ENCODE measurements at regions not wholly inside any gene's neighbourhood (a gene's known extent, or its start where the extent isn't known, plus 50 kb on each side); places are given as distances from the start of the nearest gene placed in this dataset.
"Not testable (repeated sequence)": the region's sequence is repeated elsewhere in the genome, so short reads cannot be mapped to it uniquely, and the experiment has no call there.

DNA sequence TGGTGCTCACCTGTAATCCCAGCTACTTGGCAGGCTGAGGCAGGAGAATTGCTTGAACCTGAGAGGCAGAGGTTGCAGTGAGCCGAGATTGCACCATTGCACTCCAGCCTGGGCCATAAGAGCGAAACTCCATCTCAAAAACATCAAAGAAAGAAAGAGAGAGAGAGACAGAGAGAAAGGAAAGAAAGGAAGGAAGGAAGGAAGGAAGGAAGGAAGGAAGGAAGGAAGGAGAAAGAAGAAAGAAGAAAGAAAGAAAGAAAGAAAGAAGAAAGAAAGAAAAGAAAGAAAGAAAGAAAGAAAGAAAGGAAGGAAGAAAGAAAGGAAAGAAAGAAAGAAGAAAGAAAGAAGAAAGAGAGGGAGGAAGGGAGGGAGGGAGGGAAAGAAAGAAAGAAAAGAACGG lies 69.4 kb upstream of the SLC25A33 start:
- not testable (repeated sequence) for DNase-seq

DNA sequence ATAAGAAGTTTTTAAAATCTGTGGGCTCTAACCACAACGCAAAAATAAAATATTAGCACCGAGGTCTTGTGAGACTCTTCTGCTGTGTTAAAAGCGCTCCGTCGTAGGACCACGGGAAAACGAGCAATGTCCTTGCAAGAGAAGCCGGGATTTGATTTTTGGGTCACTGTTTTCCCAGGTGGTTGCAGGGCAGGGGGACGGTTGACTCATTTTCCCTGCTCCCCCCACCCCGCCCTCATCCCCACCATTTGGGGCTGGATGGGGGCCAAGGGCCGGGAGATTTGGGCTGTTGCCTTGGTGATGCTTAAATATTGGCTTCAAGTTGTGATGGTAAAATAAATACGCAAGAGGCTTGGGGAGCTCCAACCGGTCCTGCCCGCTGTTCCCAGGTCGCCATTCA lies 67.6 kb upstream of the SLC25A33 start:
- no peak for DNase-seq

DNA sequence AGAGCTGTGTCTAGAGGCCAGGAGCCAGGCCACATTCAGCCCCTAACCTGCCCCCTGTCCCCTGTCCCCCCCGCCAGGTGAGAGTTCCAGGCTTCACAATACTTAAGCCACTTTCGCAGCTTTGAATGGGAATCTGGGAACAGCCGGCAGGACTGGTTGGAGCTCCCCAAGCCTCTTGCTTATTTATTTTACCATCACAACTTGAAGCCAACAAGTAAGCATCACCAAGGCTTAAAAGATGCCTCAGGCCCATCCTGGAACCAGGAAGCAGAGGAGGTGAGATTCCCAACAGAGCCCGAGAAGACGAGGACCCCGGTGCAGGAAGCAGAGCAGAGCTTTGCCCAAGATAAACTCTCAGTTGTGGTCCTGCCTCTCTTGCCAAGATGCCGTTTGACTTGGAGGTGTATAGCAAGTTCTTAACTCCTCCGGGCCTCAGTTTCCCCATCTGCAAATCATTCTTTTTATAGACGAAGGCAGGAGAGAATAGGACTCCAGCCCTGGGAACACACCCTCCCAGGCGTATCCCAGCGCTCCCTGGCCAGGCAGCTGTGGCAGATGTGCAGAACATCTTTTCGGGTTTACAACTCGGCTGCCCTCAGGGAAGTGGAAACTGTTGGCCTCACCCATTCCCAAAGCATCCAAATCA lies 66.8 kb upstream of the SLC25A33 start:
- DNase-seq, result no peak

DNA sequence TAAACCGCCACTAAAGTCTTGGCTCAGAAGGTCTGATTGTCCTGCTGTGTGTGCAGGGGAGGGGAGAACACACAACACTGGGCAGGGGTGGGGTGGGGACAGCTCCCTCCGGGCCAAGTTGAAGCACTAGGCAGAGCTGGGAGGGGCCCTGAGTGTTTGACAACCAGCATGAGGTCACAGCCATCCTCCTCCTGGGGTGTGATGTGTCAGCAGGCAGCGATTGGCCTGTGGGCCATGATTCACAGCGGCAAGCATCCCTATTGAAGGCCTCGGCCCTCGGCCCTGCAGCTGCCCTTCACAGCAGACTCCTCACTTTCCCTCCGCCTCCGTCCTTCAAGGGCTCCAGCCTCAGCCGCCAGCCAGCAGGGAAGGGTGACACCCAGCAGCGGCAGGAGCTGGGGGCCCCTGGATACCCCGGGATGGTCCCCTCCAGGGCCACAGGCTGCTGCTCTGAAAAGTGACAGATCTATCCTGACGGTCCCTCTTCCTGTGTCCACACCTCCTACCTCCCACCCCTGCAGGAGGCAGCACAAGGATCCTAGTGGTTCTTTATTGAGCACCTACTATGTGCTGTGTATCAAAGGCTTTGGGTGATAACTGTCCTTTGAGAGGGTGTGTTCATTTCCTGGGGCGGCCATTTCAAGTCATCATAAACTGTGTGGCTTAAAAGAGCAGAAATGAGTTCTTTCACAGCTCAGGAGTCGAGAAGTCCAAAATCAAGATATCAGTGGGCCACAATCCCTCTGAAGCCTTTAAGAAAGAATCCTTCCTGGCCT lies 66.0 kb upstream of the SLC25A33 start:
- no peak for DNase-seq

DNA sequence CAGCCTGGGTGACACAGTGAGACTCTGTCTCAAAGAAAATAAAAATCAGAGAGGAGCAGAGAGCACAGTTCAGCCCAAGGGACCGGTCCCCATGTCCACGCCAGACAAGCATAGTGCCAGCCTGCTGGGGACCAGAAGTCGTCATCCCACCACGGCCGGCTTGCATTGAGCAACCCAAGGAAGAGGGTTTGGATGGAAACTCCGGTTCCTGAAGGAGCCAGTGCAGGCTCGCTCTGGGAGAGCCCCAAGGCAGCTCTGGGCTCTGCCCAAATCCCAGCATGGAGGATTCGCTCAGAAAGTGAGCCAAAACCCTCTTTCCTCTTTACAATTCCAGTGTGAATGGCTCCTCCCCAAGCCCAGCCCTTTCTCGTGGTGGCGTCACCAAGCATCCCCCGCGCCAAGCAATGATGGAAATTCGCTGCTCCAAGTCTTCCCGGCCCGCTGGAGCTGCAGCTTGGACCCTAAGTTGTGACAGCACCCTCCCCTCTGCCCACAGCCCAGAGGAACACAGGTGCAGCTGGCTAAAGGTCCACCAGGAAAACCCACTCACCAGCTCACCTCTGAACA lies 64.1 kb upstream of the SLC25A33 start:
- no peak for DNase-seq

DNA sequence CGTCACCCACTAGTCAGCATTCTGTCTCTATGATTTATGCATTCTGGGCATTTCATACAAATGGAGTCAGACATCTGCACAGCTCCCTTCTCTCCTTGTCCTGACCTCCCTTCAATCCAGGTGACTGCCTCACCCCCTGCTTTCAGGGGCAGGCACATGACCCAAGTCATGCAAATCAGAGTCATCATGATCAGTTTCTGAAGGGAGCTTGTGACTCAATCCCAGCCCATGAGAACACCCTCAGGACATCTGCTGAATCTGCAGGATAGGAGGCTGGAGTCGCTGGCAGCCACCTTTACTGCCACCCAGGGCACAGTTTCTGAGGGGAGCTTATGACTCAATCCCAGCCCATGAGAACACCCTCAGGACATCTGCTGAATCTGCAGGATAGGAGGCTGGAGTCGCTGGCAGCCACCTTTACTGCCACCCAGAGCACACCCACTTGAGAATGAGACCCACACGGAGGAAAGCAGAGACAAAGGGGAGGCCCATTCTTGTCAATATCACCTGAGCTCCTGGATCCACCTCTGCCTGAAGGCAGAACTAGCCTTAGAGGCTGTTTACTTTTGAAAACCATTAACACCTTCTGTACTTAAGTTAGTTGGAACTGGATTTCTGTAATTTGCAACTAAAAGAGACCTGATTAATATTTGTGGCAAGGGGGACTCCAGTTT lies 62.3 kb upstream of the SLC25A33 start:
- DNase-seq, result no peak

DNA sequence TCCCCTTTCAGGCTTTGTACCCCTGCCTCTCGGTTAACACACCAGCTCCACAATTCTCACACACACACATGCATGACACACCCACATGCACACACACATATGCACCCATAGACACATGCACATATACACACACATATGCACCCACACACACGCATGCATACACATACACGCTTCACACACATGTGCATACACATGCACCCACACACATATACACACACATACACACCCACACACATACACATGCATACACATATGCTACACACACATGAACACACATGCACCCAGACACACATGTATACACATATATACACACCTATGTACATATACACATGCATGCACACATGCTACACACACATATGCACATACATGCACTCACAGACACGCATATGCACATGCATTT lies 61.7 kb upstream of the SLC25A33 start:
- DNase-seq, result no peak

DNA sequence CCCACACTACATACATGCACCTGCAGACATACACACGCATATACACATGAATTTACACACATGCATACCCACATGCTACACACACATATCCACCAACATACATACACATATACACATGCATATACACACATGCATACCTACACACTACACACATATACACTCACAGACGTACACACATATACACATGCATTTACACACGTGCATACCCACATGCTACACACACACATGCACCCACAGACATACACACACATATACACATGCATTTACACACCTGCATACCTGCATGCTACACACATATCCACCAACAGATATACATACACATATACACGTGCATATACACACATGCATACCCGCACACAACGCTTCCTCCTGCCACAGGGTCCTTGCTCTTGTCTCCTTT lies 61.2 kb upstream of the SLC25A33 start:
- DNase-seq, result no peak

DNA sequence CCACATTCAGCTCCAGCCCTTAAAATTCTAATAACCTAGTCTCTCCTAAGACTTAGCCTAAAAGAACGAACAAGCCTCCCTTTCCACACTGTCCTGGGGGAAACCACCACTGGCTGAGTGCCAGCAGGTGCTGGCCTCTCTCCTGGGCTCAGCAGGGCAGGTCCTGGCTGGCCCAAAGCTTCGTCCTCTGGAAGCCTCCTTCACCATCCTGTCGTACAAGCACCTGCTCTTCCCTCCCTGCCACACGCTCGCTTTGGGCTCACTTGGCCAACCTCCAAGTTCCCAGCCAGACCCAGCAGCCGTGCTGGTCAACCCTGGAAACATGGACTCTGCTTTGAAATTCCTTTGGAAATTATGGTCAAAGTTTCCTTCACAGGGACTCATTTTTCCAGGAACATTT lies 58.2 kb upstream of the SLC25A33 start:
- DNase-seq, result no peak

DNA sequence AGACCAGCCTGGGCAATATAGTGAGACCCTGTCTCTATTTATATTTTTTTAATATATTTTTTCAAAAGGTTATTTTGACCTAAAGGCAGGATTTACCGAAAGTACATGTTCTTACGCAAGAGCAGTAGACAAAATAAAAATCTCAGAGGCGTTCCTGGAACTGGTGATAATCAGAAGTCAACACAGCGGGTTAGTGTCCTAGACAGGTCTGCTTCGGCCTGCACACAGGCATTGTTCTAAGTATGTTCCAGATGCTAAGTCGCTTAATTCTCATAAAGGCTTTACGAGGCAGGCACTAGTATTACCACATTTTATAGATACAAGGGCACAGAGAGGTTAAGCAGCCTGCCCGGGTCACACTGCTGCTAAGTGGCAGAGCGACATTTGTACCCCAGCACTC lies 56.9 kb upstream of the SLC25A33 start:
- no peak for DNase-seq

DNA sequence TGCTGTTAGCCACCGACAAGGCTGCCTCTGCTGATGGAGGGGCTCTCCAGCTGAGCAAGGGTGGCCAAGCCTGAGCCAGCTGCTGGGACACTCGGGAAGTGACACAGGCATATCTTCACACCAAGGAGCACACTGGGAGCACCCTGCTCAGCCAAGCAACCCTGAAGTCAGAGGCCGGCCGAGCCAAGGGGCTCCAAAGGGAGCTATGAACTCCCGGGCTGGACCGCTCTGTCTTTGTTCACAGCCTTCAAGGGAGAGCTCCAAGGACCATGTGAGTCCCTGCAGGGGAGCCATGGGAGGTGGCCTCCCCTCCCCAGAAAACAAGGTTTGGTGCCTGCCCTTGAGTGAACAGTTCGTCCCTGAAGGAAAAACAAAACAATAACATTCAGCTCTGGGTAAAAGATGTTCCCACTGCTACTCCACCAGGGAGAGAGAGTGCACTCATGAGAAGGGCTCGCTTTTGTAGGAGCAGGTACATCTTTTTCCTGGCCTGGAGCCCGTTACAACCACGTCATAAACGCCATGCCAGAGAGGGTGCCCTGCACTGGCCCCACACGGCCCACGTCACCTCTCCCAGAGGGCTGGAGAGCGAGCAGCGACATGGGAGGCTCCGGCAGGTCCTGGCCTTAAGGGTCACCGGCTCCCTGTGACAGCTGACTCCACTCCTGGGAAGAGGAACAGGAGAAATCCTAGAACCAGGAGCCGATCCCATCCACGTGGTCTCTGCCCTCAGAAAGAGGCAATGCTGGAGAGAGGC lies 56.3 kb upstream of the SLC25A33 start:
- no peak for DNase-seq

DNA sequence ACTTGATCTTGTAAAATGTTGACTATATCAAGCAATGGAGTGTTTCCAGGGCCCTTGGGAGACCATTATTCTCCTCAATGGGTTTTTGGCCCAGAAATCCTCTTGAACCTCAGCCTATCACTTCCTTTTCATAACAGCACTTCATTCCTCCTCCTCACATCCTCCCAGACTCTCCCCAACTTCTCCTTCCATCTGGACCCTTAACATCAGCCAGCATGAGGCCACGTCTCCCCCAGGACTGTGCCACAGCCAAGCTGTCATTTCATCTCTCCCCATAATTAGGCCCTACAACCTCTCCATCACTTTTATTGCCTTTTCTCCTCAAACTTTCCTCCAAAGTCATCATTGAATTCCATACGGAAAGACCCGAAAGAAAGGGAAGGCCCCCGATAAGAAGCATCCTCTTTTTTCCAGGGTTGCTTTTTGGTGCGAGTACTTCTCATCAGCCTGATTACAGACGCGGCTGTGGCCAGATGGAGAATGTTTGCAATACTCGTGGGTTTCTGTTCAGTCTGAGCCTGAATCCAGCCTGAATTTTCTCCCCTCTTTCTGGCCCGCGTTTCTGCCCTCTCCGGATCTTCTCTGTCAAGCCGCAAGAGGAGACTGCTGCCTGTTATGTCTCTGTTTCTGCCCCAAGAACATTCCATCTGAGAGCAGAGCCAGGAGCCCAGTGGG lies 52.7 kb upstream of the SLC25A33 start:
- no peak for DNase-seq

Data from GF-D8 (cell line).